B cell (primary cell): ENCODE measurements at regions not wholly inside any gene's neighbourhood (a gene's known extent, or its start where the extent isn't known, plus 50 kb on each side); places are given as distances from the start of the nearest gene placed in this dataset.

Experiments used
- ATAC-seq: fragments of 200-7000 bp; cut with Tn5 transposase; one replicate; pipeline ENCODE4 v1.10.0; 2021; ENCODE audit warnings: low read depth, mild to moderate bottlenecking, moderate number of reproducible peaks, moderate library complexity
- CTCF ChIA-PET: fragments of 350-600 bp; sonication (Branson Sonifier 250); formaldehyde crosslinking; loops from one replicate; lab custom pipeline; 2021; ENCODE audit warnings: antibody characterized with exemption, inconsistent platforms; lab: Charles Lee
- POLR2A ChIA-PET: fragments of 350-600 bp; sonication (Branson Sonifier 250); formaldehyde crosslinking; loops from one replicate; lab custom pipeline; 2021; ENCODE audit warnings: antibody characterized with exemption; lab: Charles Lee
- DNase-seq: peaks from one replicate; pipeline ENCODE4 v3.0.0; 2013
- H2AFZ ChIP-seq: 2 replicates; pipeline ENCODE4 v1.6.1; 2012; ENCODE audit warnings: mild to moderate bottlenecking, low read depth, low read length; ENCODE audit not compliant: insufficient read depth, poor library complexity, severe bottlenecking
- H3K27ac ChIP-seq, 2 donors: 1 replicate in 1 of 2; 2 replicates in 1 of 2; pipeline ENCODE4 v1.5.1; 2012 to 2013; ENCODE audit warnings: low read length in 2 of 2, mild to moderate bottlenecking in 2 of 2, moderate library complexity in 1 of 2
- H3K27me3 ChIP-seq, 4 experiments: fragments of 200-600 bp in 1 of 4; sonication (generic) in 1 of 4; replicated peaks in 1 of 4; 1 replicate in 2 of 4; 2 replicates in 2 of 4; pipeline versions ENCODE4 v1.6.1 to v1.7.0; 2013 to 2016; ENCODE audit warnings: low read length in 3 of 4, mild to moderate bottlenecking in 2 of 4, mixed read lengths in 1 of 4, moderate library complexity in 1 of 4; ENCODE audit not compliant: insufficient read depth in 4 of 4, control insufficient read depth in 3 of 4; ENCODE audit errors: control extremely low read depth in 1 of 4
- H3K36me3 ChIP-seq, 2 experiments: replicated peaks in 1 of 2; 1 replicate in 1 of 2; 2 replicates in 1 of 2; pipeline versions ENCODE4 v1.6.1 to v1.7.1; 2013; ENCODE audit warnings: low read length in 1 of 2; ENCODE audit not compliant: insufficient read depth in 2 of 2, control insufficient read depth in 1 of 2; ENCODE audit errors: control extremely low read depth in 1 of 2, extremely low read depth in 1 of 2
- H3K4me1 ChIP-seq, 2 donors: fragments of 200-600 bp in 1 of 2; sonication (generic) in 1 of 2; 1 replicate in 1 of 2; 2 replicates in 1 of 2; pipeline versions ENCODE4 v1.5.1 to v1.6.1; 2013 to 2017; ENCODE audit warnings: low read length in 2 of 2; ENCODE audit not compliant: control insufficient read depth in 2 of 2, insufficient read depth in 2 of 2
- H3K4me2 ChIP-seq: replicated peaks from 2 replicates; pipeline ENCODE3; 2012; ENCODE audit warnings: mild to moderate bottlenecking, low read depth, low read length; ENCODE audit not compliant: poor library complexity, severe bottlenecking
- H3K4me3 ChIP-seq, 5 experiments: fragments of 200-600 bp in 1 of 5; sonication (generic) in 1 of 5; 1 replicate in 3 of 5; 2 replicates in 2 of 5; pipeline versions ENCODE4 v1.5.1 to v1.7.0; 2011 to 2016; ENCODE audit warnings: low read length in 4 of 5, mild to moderate bottlenecking in 4 of 5, low read depth in 2 of 5, control low read depth in 1 of 5, moderate library complexity in 1 of 5; ENCODE audit not compliant: insufficient read depth in 1 of 5; ENCODE audit errors: control extremely low read depth in 1 of 5, extremely low read depth in 1 of 5
- H3K79me2 ChIP-seq: fragments of 200-600 bp; sonication (generic); one replicate; pipeline ENCODE4 v1.6.0; 2016; ENCODE audit warnings: low read length; ENCODE audit not compliant: control insufficient read depth, insufficient read depth
- H3K9ac ChIP-seq: fragments of 200-600 bp; sonication (generic); 2 replicates; pipeline ENCODE4 v1.6.1; 2017; ENCODE audit warnings: mild to moderate bottlenecking, low read length, moderate library complexity
- H3K9me3 ChIP-seq, 3 donors: one replicate each; pipeline versions ENCODE4 v1.6.1 to v1.7.1; 2013; ENCODE audit warnings: low read length in 2 of 3; ENCODE audit not compliant: control insufficient read depth in 2 of 3, insufficient read depth in 1 of 3; ENCODE audit errors: control extremely low read depth in 1 of 3
- H4K20me1 ChIP-seq: 2 replicates; pipeline ENCODE4 v1.6.0; 2012; ENCODE audit warnings: mild to moderate bottlenecking, low read length; ENCODE audit not compliant: insufficient read depth, control insufficient read depth, poor library complexity, severe bottlenecking
- H3K27ac Mint-ChIP-seq: one replicate; pipeline ENCODE4 v1.8.0; 2021; ENCODE audit warnings: mixed read lengths
- H3K27me3 Mint-ChIP-seq: one replicate; pipeline ENCODE4 v1.8.0; 2021; ENCODE audit warnings: mixed read lengths
- H3K4me1 Mint-ChIP-seq: one replicate; pipeline ENCODE4 v1.8.0; 2021; ENCODE audit warnings: mixed read lengths
- H3K4me3 Mint-ChIP-seq: one replicate; pipeline ENCODE4 v1.8.0; 2021; ENCODE audit warnings: mixed read lengths
- H3K9me3 Mint-ChIP-seq: one replicate; pipeline ENCODE4 v1.8.0; 2022; ENCODE audit warnings: mixed read lengths; ENCODE audit not compliant: insufficient read depth
- EZH2 ChIP-seq: IDR thresholded peaks from 2 replicates; pipeline ENCODE4 v1.6.1; 2012; ENCODE audit warnings: borderline replicate concordance, low read depth, mild to moderate bottlenecking, moderate library complexity, low read length; ENCODE audit not compliant: insufficient read depth, poor library complexity, severe bottlenecking
- WGBS: methylation state at CpG from one replicate; pipeline ENCODE4 v1.1.5; 2013; ENCODE audit warnings: missing lambda C conversion rate; ENCODE audit not compliant: insufficient coverage; 5-methylcytosine and 5-hydroxymethylcytosine counted together
- intact Hi-C: fragments of 100-400 bp; cut with micrococcal nuclease; formaldehyde crosslinking; loops from one replicate; pipeline ENCODE4 v1.10.0; 2022
- TF ChIP-seq, protein P1 (sequence below): fragments of 200-600 bp; IDR thresholded peaks from one replicate; pipeline ENCODE4 v1.8.0; 2022; ENCODE audit warnings: antibody characterized with exemption, mild to moderate bottlenecking

DNA sequence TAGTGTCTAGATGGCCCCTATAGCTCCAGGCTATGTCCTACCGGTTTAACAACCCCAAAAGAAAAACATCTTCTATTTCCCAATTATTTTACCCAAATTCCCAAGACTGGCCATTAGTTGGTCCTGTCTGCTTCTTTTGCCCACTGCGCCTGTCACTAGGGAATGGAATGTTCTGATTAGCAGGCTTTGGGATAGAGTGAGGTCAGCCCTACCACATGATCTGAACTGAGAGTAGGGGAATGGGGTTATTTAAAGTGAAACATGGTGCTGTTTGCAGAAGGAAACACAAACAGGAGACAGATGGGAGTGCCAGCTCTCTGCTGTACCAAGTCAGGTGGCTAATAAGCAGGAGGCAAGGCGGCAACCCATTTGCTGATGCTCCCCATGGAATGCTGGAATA is 635.6 kb upstream of the CFAP20DC start:
- 100% methylated on average over 2 of the region's 3 CpGs for WGBS
- Histone ChIP-seq H2AFZ (no peak overlapping the region), H3K9ac (no peak overlapping the region), H3K4me3 (no peak overlapping the region), H3K36me3 (no peaks in the 10 kb centered on the region), H3K4me2 (no peak overlapping the region), H3K4me1 (no peaks in the 10 kb centered on the region), H4K20me1 (no peaks in the 10 kb centered on the region), H3K27ac (no peak overlapping the region), H3K9me3 (no peaks in the 10 kb centered on the region), H3K27me3 (no peaks in the 10 kb centered on the region), H3K79me2 (no peaks in the 10 kb centered on the region)
- POLR2A ChIA-PET = no interaction called here
- ATAC-seq = no peak
- intact Hi-C loops = no loop called here
- CTCF ChIA-PET = no interaction called here
- Mint-ChIP-seq H3K27ac (no peak overlapping the region), H3K27me3 (peaks cover 4% of the 10 kb centered on the region), H3K4me3 (no peak overlapping the region), H3K4me1 (no peaks in the 10 kb centered on the region), H3K9me3 (no peaks in the 10 kb centered on the region)
- no peak for TF ChIP-seq EZH2
- TF ChIP-seq, protein P1, sequence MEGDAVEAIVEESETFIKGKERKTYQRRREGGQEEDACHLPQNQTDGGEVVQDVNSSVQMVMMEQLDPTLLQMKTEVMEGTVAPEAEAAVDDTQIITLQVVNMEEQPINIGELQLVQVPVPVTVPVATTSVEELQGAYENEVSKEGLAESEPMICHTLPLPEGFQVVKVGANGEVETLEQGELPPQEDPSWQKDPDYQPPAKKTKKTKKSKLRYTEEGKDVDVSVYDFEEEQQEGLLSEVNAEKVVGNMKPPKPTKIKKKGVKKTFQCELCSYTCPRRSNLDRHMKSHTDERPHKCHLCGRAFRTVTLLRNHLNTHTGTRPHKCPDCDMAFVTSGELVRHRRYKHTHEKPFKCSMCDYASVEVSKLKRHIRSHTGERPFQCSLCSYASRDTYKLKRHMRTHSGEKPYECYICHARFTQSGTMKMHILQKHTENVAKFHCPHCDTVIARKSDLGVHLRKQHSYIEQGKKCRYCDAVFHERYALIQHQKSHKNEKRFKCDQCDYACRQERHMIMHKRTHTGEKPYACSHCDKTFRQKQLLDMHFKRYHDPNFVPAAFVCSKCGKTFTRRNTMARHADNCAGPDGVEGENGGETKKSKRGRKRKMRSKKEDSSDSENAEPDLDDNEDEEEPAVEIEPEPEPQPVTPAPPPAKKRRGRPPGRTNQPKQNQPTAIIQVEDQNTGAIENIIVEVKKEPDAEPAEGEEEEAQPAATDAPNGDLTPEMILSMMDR = no peak
- no peak for DNase-seq

DNA sequence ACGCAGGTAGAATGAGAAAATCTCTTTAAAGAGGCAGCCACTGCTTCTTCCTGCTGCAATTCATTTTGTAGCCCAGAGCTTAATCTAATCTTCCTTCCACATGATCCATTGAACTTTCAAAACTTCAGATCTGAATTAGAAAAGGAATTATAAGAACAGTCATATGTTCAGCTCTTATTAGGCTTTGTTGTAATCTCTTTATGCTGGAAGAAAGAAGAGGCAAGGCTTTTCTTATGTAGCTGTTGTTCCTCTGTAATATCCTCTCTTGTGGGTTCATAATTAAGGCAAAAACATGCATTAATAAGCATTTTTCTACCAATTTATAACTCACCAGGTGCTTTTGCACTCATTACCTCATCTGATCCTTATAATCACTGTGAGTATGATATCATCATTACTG is 634.9 kb upstream of the CFAP20DC start:
- CTCF ChIA-PET = no interaction called here
- no peaks in the 10 kb centered on the region for H3K9me3 Mint-ChIP-seq
- POLR2A ChIA-PET = no interaction called here

More for the DNA sequence above, 634.9 kb upstream of the CFAP20DC start:
- Histone ChIP-seq H3K27ac (no peak overlapping the region), H2AFZ (no peak overlapping the region), H3K4me2 (no peak overlapping the region), H3K79me2 (no peaks in the 10 kb centered on the region), H3K27me3 (no peaks in the 10 kb centered on the region), H3K36me3 (no peaks in the 10 kb centered on the region), H3K4me1 (no peaks in the 10 kb centered on the region), H4K20me1 (no peaks in the 10 kb centered on the region), H3K9ac (no peak overlapping the region), H3K9me3 (no peaks in the 10 kb centered on the region), H3K4me3 (no peak overlapping the region)
- TF ChIP-seq, protein P1 = no peak
- TF ChIP-seq EZH2 = no peak
- no peak for ATAC-seq
- no CpG with 5 or more reads among the region's 1 CpG for WGBS
- H3K4me3 Mint-ChIP-seq = no peak overlapping the region
- peaks cover 4% of the 10 kb centered on the region for H3K27me3 Mint-ChIP-seq
- no peak for DNase-seq
- no peaks in the 10 kb centered on the region for H3K4me1 Mint-ChIP-seq
- no peak overlapping the region for H3K27ac Mint-ChIP-seq
- intact Hi-C loops = no loop called here
